DND-41 (cell line): ENCODE measurements at regions not wholly inside any gene's neighbourhood (a gene's known extent, or its start where the extent isn't known, plus 50 kb on each side); places are given as distances from the start of the nearest gene placed in this dataset.
"Not testable (repeated sequence)": the region's sequence is repeated elsewhere in the genome, so short reads cannot be mapped to it uniquely, and the experiment has no call there.

Source experiments
- ATAC-seq: fragments of 200-7000 bp; cut with Tn5 transposase; 3 replicates; pipeline ENCODE4 v1.9.1; 2021; ENCODE audit warnings: low read depth; ENCODE audit not compliant: insufficient read depth
- DNase-seq: peaks from one replicate; pipeline ENCODE4 v3.0.0-alpha.2; 2020
- H2AFZ ChIP-seq: 2 replicates; pipeline ENCODE4 v1.6.0; 2012; ENCODE audit warnings: low read depth, low read length
- H3K27ac ChIP-seq: 2 replicates; pipeline ENCODE4 v1.5.1; 2012; ENCODE audit warnings: low read length, inconsistent platforms
- H3K27me3 ChIP-seq: fragments of 200-600 bp; sonication (generic); 2 replicates; pipeline ENCODE4 v1.6.0; 2012; ENCODE audit warnings: low read length, mild to moderate bottlenecking, inconsistent platforms; ENCODE audit not compliant: insufficient read depth, poor library complexity
- H3K36me3 ChIP-seq: 2 replicates; pipeline ENCODE4 v1.5.1; 2012; ENCODE audit warnings: low read length, inconsistent platforms; ENCODE audit not compliant: insufficient read depth
- H3K4me1 ChIP-seq: 2 replicates; pipeline ENCODE4 v1.5.1; 2012; ENCODE audit warnings: mild to moderate bottlenecking, low read length; ENCODE audit not compliant: insufficient read depth
- H3K4me2 ChIP-seq: 2 replicates; pipeline ENCODE4 v1.6.0; 2012; ENCODE audit warnings: mild to moderate bottlenecking, moderate library complexity, low read length, inconsistent platforms; ENCODE audit not compliant: insufficient read depth
- H3K4me3 ChIP-seq, 2 experiments: fragments of 200-600 bp in 1 of 2; shearing (Covaris generic) in 1 of 2; 2 replicates each; pipeline ENCODE4 v1.5.1; 2012 to 2016; ENCODE audit warnings: inconsistent platforms in 2 of 2, low read length in 2 of 2, mild to moderate bottlenecking in 2 of 2, low read depth in 1 of 2, moderate library complexity in 1 of 2
- H3K79me2 ChIP-seq: 2 replicates; pipeline ENCODE4 v1.6.0; 2012; ENCODE audit warnings: low read length, inconsistent platforms; ENCODE audit not compliant: insufficient read depth
- H3K9ac ChIP-seq: 2 replicates; pipeline ENCODE4 v1.6.0; 2012; ENCODE audit warnings: low read depth, mild to moderate bottlenecking, inconsistent platforms, low read length, moderate library complexity
- H3K9me3 ChIP-seq: 2 replicates; pipeline ENCODE4 v1.5.1; 2012; ENCODE audit warnings: low read length, moderate library complexity, mild to moderate bottlenecking, inconsistent platforms; ENCODE audit not compliant: insufficient read depth, severe bottlenecking
- H4K20me1 ChIP-seq: 2 replicates; pipeline ENCODE4 v1.6.0; 2012; ENCODE audit warnings: low read length; ENCODE audit not compliant: insufficient read depth
- CTCF ChIP-seq: IDR thresholded peaks from 2 replicates; pipeline ENCODE4 v1.5.1; 2012; ENCODE audit warnings: borderline replicate concordance, low read length, moderate library complexity, mild to moderate bottlenecking; ENCODE audit not compliant: poor library complexity, severe bottlenecking; ENCODE audit errors: extremely low read depth
- EZH2 ChIP-seq: IDR thresholded peaks from 3 replicates; pipeline ENCODE4 v1.6.1; 2012; ENCODE audit warnings: borderline replicate concordance, low read depth, mild to moderate bottlenecking, moderate library complexity, low read length, inconsistent platforms; ENCODE audit not compliant: severe bottlenecking

GRCh38 chr4:67288964-67289363 lies 256.3 kb downstream of the CENPC start:
- Histone ChIP-seq H3K9me3 (no peaks in the 10 kb centered on the region), H3K4me1 (no peaks in the 10 kb centered on the region), H3K9ac (no peak overlapping the region), H3K27ac (no peak overlapping the region), H3K27me3 (no peaks in the 10 kb centered on the region), H4K20me1 (no peaks in the 10 kb centered on the region), H3K4me2 (no peak overlapping the region), H3K36me3 (no peaks in the 10 kb centered on the region), H2AFZ (no peak overlapping the region), H3K79me2 (no peaks in the 10 kb centered on the region), H3K4me3 (no peak overlapping the region)
- peak; percentile 57 for DNase-seq
- TF ChIP-seq EZH2 = no peak
- TF ChIP-seq CTCF = peak; percentile 73
- ATAC-seq = peak; percentile 83

GRCh38 chr4:67286724-67287123 lies 258.6 kb downstream of the CENPC start:
- Histone ChIP-seq H4K20me1 (no peaks in the 10 kb centered on the region), H2AFZ (no peak overlapping the region), H3K4me2 (no peak overlapping the region), H3K36me3 (no peaks in the 10 kb centered on the region), H3K4me3 (no peak overlapping the region), H3K9ac (no peak overlapping the region), H3K27ac (no peak overlapping the region), H3K9me3 (no peaks in the 10 kb centered on the region), H3K4me1 (no peaks in the 10 kb centered on the region), H3K27me3 (no peaks in the 10 kb centered on the region), H3K79me2 (no peaks in the 10 kb centered on the region)
- ATAC-seq (no peak), DNase-seq (no peak)
- TF ChIP-seq EZH2 (no peak), CTCF (no peak)

- no peaks in the 10 kb centered on the region for H3K4me1 ChIP-seq
- TF ChIP-seq EZH2 = no peak
- no peak for TF ChIP-seq CTCF
- H3K4me2 ChIP-seq = no peak overlapping the region
- no peaks in the 10 kb centered on the region for H4K20me1 ChIP-seq
- H3K4me3 ChIP-seq = no peak overlapping the region
- H3K27me3 ChIP-seq = no peaks in the 10 kb centered on the region
- no peak overlapping the region for H2AFZ ChIP-seq
- no peak overlapping the region for H3K27ac ChIP-seq
- ATAC-seq (no peak), DNase-seq (no peak)
- H3K36me3 ChIP-seq = no peaks in the 10 kb centered on the region
- H3K9me3 ChIP-seq = no peaks in the 10 kb centered on the region
- no peak overlapping the region for H3K9ac ChIP-seq
- no peaks in the 10 kb centered on the region for H3K79me2 ChIP-seq
Measured at GRCh38 chr4:67282749-67283148, 262.6 kb downstream of the CENPC start.

GRCh38 chr4:67275179-67275750 lies 270.0 kb downstream of the CENPC start:
- TF ChIP-seq CTCF (no peak), EZH2 (no peak)
- no peaks in the 10 kb centered on the region for H3K36me3 ChIP-seq
- no peaks in the 10 kb centered on the region for H3K27me3 ChIP-seq
- no peak overlapping the region for H3K27ac ChIP-seq
- H3K4me1 ChIP-seq = no peaks in the 10 kb centered on the region
- H3K4me2 ChIP-seq = no peak overlapping the region
- H3K9ac ChIP-seq = no peak overlapping the region
- no peaks in the 10 kb centered on the region for H4K20me1 ChIP-seq
- H3K4me3 ChIP-seq = no peak overlapping the region
- H2AFZ ChIP-seq = no peak overlapping the region
- peaks cover 8% of the 10 kb centered on the region for H3K9me3 ChIP-seq
- H3K79me2 ChIP-seq = no peaks in the 10 kb centered on the region
- no peak for DNase-seq
- no peak for ATAC-seq

- not testable (repeated sequence) for H2AFZ ChIP-seq, H3K9ac ChIP-seq, H3K27me3 ChIP-seq, H3K79me2 ChIP-seq, H4K20me1 ChIP-seq, H3K27ac ChIP-seq, H3K4me1 ChIP-seq, H3K9me3 ChIP-seq, H3K4me2 ChIP-seq, DNase-seq, ATAC-seq, H3K4me3 ChIP-seq, H3K36me3 ChIP-seq
Measured at GRCh38 chr4:67274671-67275070, 270.6 kb downstream of the CENPC start.
